H9 (cell line): ENCODE measurements at regions not wholly inside any gene's neighbourhood (a gene's known extent, or its start where the extent isn't known, plus 50 kb on each side); places are given as distances from the start of the nearest gene placed in this dataset.

Experiments
- DNase-seq: peaks from one replicate; pipeline ENCODE4 v3.0.0-alpha.2; 2017
- H2AFZ ChIP-seq: one replicate; pipeline ENCODE4 v1.6.1; 2013; ENCODE audit warnings: mild to moderate bottlenecking, low read length, control low read depth, moderate library complexity
- H2AK5ac ChIP-seq: 2 replicates; pipeline ENCODE4 v1.6.1; 2013; ENCODE audit warnings: low read length, control low read depth, mixed read lengths; ENCODE audit not compliant: insufficient read length
- H2BK120ac ChIP-seq: one replicate; pipeline ENCODE4 v1.6.1; 2013; ENCODE audit warnings: low read depth, mild to moderate bottlenecking, low read length, control low read depth, inconsistent platforms; ENCODE audit not compliant: poor library complexity, severe bottlenecking
- H2BK12ac ChIP-seq: 2 replicates; pipeline ENCODE4 v1.6.1; 2013; ENCODE audit warnings: low read length, control low read depth, mixed read lengths, low read depth; ENCODE audit not compliant: insufficient read length
- H2BK15ac ChIP-seq: 2 replicates; pipeline ENCODE4 v1.6.1; 2013; ENCODE audit warnings: low read depth, low read length, control low read depth
- H2BK20ac ChIP-seq: one replicate; pipeline ENCODE4 v1.6.1; 2013; ENCODE audit warnings: low read depth, mild to moderate bottlenecking, low read length, control low read depth, inconsistent platforms; ENCODE audit not compliant: poor library complexity, severe bottlenecking
- H2BK5ac ChIP-seq: 2 replicates; pipeline ENCODE4 v1.6.1; 2013; ENCODE audit warnings: low read length, control low read depth, mixed read lengths; ENCODE audit not compliant: insufficient read length
- H3K14ac ChIP-seq: 2 replicates; pipeline ENCODE4 v1.6.1; 2013; ENCODE audit warnings: low read length, control low read depth; ENCODE audit not compliant: insufficient read depth
- H3K18ac ChIP-seq: 2 replicates; pipeline ENCODE4 v1.6.1; 2013; ENCODE audit warnings: low read depth, mild to moderate bottlenecking, mixed read lengths, low read length, control low read depth; ENCODE audit not compliant: insufficient read length
- H3K23ac ChIP-seq: 2 replicates; pipeline ENCODE4 v1.6.1; 2013; ENCODE audit warnings: low read length, control low read depth, mixed read lengths, low read depth; ENCODE audit not compliant: insufficient read length
- H3K23me2 ChIP-seq: 2 replicates; pipeline ENCODE4 v1.6.1; 2013; ENCODE audit warnings: low read depth, mild to moderate bottlenecking, mixed read lengths, low read length, control low read depth; ENCODE audit not compliant: insufficient read length, poor library complexity, severe bottlenecking
- H3K27ac ChIP-seq: 2 replicates; pipeline ENCODE4 v1.5.1; 2013; ENCODE audit warnings: low read length, control low read depth, mixed read lengths, low read depth; ENCODE audit not compliant: insufficient read length
- H3K27me3 ChIP-seq: 2 replicates; pipeline ENCODE4 v1.6.1; 2013; ENCODE audit warnings: low read length, control low read depth, inconsistent platforms; ENCODE audit not compliant: insufficient read depth
- H3K4ac ChIP-seq: 2 replicates; pipeline ENCODE4 v1.6.1; 2013; ENCODE audit warnings: low read depth, mild to moderate bottlenecking, control low read depth, inconsistent platforms, low read length, moderate library complexity
- H3K4me1 ChIP-seq: 2 replicates; pipeline ENCODE4 v1.6.1; 2013; ENCODE audit warnings: low read length, control low read depth, inconsistent platforms; ENCODE audit not compliant: insufficient read depth
- H3K4me2 ChIP-seq: 2 replicates; pipeline ENCODE4 v1.6.1; 2013; ENCODE audit warnings: low read length, control low read depth, mixed read lengths; ENCODE audit not compliant: insufficient read length, insufficient read depth
- H3K56ac ChIP-seq: 2 replicates; pipeline ENCODE4 v1.6.1; 2013; ENCODE audit warnings: low read depth, mild to moderate bottlenecking, mixed read lengths, low read length, control low read depth; ENCODE audit not compliant: insufficient read length
- H3K79me1 ChIP-seq: 2 replicates; pipeline ENCODE4 v1.6.1; 2013; ENCODE audit warnings: low read depth, mild to moderate bottlenecking, moderate library complexity, low read length, control low read depth, inconsistent platforms; ENCODE audit not compliant: insufficient read depth, poor library complexity, severe bottlenecking
- H3K79me2 ChIP-seq: 2 replicates; pipeline ENCODE4 v1.6.1; 2013; ENCODE audit warnings: low read length, control low read depth, inconsistent platforms; ENCODE audit not compliant: insufficient read depth
- H3K9ac ChIP-seq: 2 replicates; pipeline ENCODE4 v1.6.1; 2013; ENCODE audit warnings: low read length, control low read depth, mixed read lengths; ENCODE audit not compliant: insufficient read length; ENCODE audit errors: extremely low read depth
- H3K9me3 ChIP-seq: one replicate; pipeline ENCODE4 v1.6.1; 2013; ENCODE audit warnings: low read depth, low read length, inconsistent platforms; ENCODE audit not compliant: control insufficient read depth
- H3T11ph ChIP-seq: one replicate; pipeline ENCODE4 v1.6.1; 2013; ENCODE audit warnings: mild to moderate bottlenecking, low read length, control low read depth, inconsistent platforms
- H4K20me1 ChIP-seq: one replicate; pipeline ENCODE4 v1.6.1; 2013; ENCODE audit not compliant: control insufficient read depth, insufficient read length, insufficient read depth
- H4K5ac ChIP-seq: 2 replicates; pipeline ENCODE4 v1.6.1; 2013; ENCODE audit warnings: low read depth, mild to moderate bottlenecking, mixed read lengths, low read length, control low read depth; ENCODE audit not compliant: insufficient read length
- H4K8ac ChIP-seq: replicated peaks from 2 replicates; pipeline ENCODE4 v1.6.1; 2013; ENCODE audit warnings: low read length, control low read depth, mixed read lengths, low read depth; ENCODE audit not compliant: insufficient read length
- H4K91ac ChIP-seq: 2 replicates; pipeline ENCODE4 v1.6.1; 2013; ENCODE audit warnings: low read depth, mild to moderate bottlenecking, moderate library complexity, mixed read lengths, low read length, control low read depth; ENCODE audit not compliant: insufficient read length
- H3K27ac Mint-ChIP-seq, 3 experiments: 2 replicates in 2 of 3; 3 replicates in 1 of 3; pipeline ENCODE4 v1.8.0; 2020 to 2021; ENCODE audit warnings: mixed read lengths in 3 of 3, mild to moderate bottlenecking in 1 of 3, moderate library complexity in 1 of 3
- H3K27me3 Mint-ChIP-seq: 2 replicates; pipeline ENCODE4 v1.8.0; 2021; ENCODE audit warnings: low read depth, mild to moderate bottlenecking, moderate library complexity, mixed read lengths
- H3K36me3 Mint-ChIP-seq, 3 experiments: 2 replicates in 2 of 3; 3 replicates in 1 of 3; pipeline ENCODE4 v1.8.0; 2020 to 2021; ENCODE audit warnings: low read depth in 3 of 3, mixed read lengths in 3 of 3; ENCODE audit not compliant: insufficient read depth in 1 of 3
- H3K4me1 Mint-ChIP-seq, 2 experiments: 2 replicates each; pipeline ENCODE4 v1.8.0; 2020; ENCODE audit warnings: mixed read lengths in 2 of 2
- H3K4me3 Mint-ChIP-seq, 2 experiments: 2 replicates in 1 of 2; 3 replicates in 1 of 2; pipeline ENCODE4 v1.8.0; 2020 to 2021; ENCODE audit warnings: mild to moderate bottlenecking in 2 of 2, mixed read lengths in 2 of 2, moderate library complexity in 1 of 2
- H3K9me3 Mint-ChIP-seq, 2 experiments: 2 replicates in 1 of 2; 3 replicates in 1 of 2; pipeline ENCODE4 v1.8.0; 2020; ENCODE audit warnings: mild to moderate bottlenecking in 2 of 2, mixed read lengths in 2 of 2, moderate library complexity in 1 of 2
- WGBS: extraction: QIAGEN DNeasy Blood & Tissue Kit; methylation state at CpG from one replicate; pipeline ENCODE4 v1.1.7; 2013; ENCODE audit warnings: missing lambda C conversion rate, low lambda C conversion rate, mixed read lengths; ENCODE audit not compliant: insufficient read length; ENCODE audit errors: extremely low coverage; 5-methylcytosine and 5-hydroxymethylcytosine counted together
- TF ChIP-seq, protein P1 (sequence below): fragments of 200-600 bp; sonication (generic); conservative IDR thresholded peaks from 3 replicates; pipeline ENCODE4 v1.8.0; 2021; ENCODE audit warnings: antibody characterized with exemption, mild to moderate bottlenecking

DNA sequence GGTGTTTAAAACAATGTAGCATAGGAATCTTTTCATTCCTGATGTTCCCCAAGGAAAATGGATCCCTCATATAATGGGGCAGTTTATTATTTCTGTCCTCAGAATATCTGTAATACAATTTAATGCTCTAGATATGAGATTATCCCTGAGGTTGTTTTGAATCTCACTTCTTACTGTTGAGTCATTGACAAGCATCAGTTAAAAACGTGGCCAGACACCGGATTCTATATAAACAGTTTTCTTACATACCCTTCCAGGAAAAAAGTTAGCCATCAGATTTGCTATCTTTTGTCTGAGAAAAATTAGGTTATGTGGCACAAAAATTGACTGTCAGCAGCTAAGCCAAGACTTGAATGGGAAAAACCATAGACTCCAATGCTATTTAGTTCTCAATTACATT, 539.8 kb upstream of the CELF2 start:
- H3K23me2 ChIP-seq, result no peaks in the 10 kb centered on the region
- H3K9me3 ChIP-seq, result no peaks in the 10 kb centered on the region
- no peak overlapping the region for H3K18ac ChIP-seq
- TF ChIP-seq, protein P1, sequence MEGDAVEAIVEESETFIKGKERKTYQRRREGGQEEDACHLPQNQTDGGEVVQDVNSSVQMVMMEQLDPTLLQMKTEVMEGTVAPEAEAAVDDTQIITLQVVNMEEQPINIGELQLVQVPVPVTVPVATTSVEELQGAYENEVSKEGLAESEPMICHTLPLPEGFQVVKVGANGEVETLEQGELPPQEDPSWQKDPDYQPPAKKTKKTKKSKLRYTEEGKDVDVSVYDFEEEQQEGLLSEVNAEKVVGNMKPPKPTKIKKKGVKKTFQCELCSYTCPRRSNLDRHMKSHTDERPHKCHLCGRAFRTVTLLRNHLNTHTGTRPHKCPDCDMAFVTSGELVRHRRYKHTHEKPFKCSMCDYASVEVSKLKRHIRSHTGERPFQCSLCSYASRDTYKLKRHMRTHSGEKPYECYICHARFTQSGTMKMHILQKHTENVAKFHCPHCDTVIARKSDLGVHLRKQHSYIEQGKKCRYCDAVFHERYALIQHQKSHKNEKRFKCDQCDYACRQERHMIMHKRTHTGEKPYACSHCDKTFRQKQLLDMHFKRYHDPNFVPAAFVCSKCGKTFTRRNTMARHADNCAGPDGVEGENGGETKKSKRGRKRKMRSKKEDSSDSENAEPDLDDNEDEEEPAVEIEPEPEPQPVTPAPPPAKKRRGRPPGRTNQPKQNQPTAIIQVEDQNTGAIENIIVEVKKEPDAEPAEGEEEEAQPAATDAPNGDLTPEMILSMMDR, result no peak
- H2BK5ac ChIP-seq, result no peak overlapping the region
- no peak overlapping the region for H4K91ac ChIP-seq
- Mint-ChIP-seq H3K4me3 (no peak overlapping the region), H3K27me3 (no peaks in the 10 kb centered on the region), H3K36me3 (peaks cover 1 to 12% (median 7%) of the 10 kb centered on the region in 3 experiments), H3K27ac (no peak overlapping the region), H3K9me3 (peaks cover 11 to 13% of the 10 kb centered on the region in 2 experiments), H3K4me1 (peaks cover 27 to 28% of the 10 kb centered on the region in 2 experiments)
- no peak overlapping the region for H4K8ac ChIP-seq
- H3K4ac ChIP-seq, result no peak overlapping the region
- no peaks in the 10 kb centered on the region for H3K79me1 ChIP-seq
- no peak overlapping the region for H3K14ac ChIP-seq
- no peak overlapping the region for H3K23ac ChIP-seq
- no peak overlapping the region for H2BK120ac ChIP-seq
- H3K4me2 ChIP-seq, result no peak overlapping the region
- DNase-seq, result no peak
- H3K27me3 ChIP-seq, result no peaks in the 10 kb centered on the region
- no peak overlapping the region for H2BK20ac ChIP-seq
- no peaks in the 10 kb centered on the region for H3K79me2 ChIP-seq
- no peak overlapping the region for H3K9ac ChIP-seq
- H2BK12ac ChIP-seq, result no peak overlapping the region
- no peak overlapping the region for H2AK5ac ChIP-seq
- no peak overlapping the region for H3K56ac ChIP-seq
- H4K20me1 ChIP-seq, result no peaks in the 10 kb centered on the region
- no CpG with 5 or more reads among the region's 2 CpGs for WGBS
- H2BK15ac ChIP-seq, result no peak overlapping the region
- no peaks in the 10 kb centered on the region for H3K4me1 ChIP-seq
- no peak overlapping the region for H4K5ac ChIP-seq
- no peak overlapping the region for H2AFZ ChIP-seq
- no peak overlapping the region for H3T11ph ChIP-seq
- no peak overlapping the region for H3K27ac ChIP-seq
